HG02763 (cell line): ENCODE measurements at regions not wholly inside any gene's neighbourhood (a gene's known extent, or its start where the extent isn't known, plus 50 kb on each side); places are given as distances from the start of the nearest gene placed in this dataset.

ENCODE experiments used
- ATAC-seq: cut with Tn5 transposase; IDR thresholded peaks from one replicate; pipeline ENCODE4 v1.9.1; 2021; ENCODE audit warnings: mild to moderate bottlenecking, moderate library complexity; ENCODE audit not compliant: unreplicated experiment

DNA sequence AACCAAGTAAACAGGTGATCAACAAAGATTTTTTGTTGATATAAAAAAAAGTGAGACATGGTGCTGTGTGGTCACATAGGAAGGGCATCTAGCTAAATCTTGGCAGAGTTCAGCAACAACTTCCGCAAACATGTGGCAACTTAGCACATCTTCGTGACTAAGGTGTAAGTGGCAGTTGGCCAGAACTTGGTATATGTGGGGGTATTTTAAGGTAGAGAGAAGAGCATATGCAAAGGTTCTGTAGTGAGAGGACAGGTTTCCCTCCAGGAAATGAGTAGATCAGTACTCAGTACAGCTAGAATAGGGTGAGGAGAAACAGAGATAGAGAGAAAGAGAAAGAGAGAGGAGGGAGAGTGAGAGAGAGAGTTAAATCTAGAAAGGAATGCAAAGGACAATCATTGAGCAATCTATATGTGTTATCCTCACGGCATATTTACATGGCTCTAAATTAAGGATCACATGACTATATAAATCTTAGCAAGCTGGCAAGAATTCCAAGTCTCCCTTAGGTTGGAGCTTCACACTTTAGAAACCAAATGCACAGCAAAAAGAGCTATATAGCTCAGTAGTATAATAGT is 227.7 kb upstream of the HMGA2 start:
- ATAC-seq, result no peak

DNA sequence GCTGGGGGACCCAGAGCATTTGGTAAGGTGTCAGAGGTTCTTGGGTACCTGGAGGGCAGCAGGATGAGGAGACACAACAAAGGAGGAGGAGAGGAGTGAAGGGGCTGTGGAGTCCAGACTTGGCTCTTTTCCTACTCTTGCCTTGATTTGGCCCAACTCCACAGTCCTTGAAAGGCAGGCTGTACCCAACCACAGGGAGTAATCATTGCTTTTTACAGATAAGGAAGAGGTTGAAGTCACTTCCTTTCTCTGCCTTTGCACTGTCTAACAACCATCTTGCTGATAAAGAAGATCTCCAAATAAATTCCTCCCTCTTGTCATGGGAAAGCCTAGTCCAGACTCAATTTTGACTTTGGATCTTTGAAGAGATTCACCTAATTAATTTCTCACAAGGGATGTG is 226.8 kb upstream of the HMGA2 start:
- ATAC-seq, result no peak

DNA sequence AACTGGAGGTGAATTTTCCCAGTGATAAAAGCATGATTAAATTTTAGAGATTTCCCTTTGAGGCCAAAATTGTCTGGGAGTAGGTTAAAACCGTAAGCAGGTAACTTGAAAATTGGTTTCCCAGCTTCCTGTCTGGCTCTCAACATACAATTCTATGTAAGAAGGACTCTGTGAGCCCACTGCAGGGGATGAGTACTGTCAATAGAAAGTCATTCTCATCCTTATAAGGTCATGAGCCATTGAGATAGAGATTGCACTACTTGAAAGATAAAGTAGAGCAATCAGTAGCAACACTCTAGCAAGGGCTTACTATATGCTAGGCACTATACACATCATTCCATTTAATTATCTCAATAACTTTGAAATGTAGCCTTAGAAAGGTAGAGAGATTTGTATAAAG is 225.6 kb upstream of the HMGA2 start:
- ATAC-seq, result no peak

DNA sequence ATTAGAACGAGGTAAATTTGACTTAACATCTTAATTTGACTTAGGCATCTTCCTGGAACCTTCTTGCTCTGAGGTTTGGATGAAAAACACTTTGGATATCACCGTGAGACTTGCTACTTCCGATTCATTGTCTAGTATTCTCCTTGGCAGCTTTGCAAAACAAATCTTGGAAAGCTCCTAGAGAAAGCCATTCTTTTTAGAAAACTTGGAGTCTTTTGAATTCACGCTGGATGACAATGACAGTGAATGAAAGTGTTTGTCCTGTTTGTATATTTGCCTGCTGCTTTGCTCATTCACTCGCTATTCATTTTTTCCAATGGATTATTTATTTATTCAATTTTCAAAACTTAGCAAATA is 222.1 kb upstream of the HMGA2 start:
- no peak for ATAC-seq

DNA sequence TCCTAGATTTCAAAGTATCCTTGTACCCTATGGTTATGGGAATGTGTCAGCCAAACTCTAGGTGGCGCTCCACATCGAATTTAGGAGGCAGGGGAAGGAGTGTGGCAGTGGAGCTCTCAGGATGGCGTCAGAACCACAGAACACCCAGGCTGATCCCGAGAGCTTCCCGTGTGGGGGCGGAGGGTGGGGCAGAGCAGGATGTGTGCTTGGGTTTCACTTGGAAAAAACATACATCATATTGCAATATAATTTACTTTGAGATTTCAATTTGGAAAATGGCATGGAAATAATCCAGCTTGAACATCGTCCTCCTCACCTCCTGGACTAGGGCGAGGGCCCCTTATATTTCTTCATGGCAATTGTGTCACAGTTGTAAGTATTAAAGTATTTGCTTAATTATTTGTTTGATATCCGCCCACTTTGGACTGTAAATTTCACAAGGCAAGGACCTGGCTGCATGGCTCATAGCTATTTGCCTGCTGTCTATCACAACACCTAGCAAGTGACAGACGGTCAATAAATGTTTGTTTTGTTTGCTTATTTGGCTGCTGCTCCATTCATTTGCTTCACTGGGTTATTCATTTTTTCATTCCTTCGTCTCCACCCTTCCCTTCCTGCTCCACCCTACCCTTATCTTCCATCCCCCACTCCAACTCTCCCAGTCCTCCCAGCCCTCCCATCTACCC is 221.5 kb upstream of the HMGA2 start:
- no peak for ATAC-seq

DNA sequence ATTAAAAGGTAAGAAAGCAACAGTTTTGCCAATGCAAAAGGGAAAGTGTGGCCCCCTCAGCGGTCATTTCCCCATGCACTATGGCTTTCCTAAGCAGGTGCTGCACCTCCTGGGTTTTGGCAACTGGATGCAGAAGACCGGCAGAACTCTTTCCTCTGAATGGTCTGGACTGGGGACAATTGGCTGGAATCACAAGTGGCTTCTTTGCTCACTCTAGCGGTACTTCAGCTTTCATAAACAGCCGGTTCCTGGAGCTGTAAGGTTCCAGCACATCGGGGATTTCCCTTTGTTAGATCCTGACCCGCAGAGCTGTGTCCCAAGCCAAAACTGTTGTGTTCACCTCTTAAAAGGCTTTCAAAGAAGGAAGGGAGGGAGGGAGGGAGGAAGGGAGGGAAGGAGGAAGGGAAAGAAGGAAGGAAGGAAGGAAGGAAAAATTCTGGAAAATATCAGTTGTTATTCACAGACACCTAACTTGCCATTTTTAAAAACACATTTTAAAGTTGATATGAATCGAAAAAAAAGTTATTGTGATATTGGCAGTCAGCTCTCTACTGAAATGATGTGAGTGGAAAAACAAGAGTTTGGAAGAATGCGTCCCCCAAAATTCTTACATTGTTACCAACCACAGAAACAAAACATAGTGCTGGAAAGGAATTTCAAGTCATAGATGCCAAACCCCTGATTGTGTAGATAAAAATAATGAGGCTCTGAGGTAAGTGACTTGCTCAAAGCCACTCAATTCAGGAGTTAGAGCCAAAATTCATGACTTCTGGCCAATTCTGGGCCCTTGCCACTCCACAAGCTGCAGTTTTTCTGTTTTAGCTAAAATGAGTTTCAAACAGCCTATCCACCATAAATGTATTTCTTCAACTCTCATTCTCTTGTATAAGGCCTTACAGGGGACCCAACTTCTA is 220.6 kb upstream of the HMGA2 start:
- ATAC-seq, result no peak

DNA sequence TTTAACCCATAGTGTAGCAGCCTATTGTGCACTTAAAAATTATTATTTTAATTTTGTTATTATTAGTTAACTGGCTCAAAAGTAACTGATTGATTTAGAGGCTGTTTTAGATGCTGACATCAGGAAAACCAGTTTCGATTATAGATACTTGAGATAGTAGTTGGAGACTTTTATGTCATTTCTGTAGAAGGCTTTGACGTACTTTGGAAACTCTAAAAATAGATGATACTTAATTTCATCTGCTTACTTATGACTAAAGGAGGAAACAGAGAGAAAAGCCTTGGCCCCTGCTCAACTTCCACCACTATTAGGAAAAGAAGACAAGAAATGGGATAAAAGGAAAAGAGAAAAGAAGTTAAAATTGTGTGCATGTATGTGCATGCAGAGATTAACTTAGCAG is 219.3 kb upstream of the HMGA2 start:
- no peak for ATAC-seq

DNA sequence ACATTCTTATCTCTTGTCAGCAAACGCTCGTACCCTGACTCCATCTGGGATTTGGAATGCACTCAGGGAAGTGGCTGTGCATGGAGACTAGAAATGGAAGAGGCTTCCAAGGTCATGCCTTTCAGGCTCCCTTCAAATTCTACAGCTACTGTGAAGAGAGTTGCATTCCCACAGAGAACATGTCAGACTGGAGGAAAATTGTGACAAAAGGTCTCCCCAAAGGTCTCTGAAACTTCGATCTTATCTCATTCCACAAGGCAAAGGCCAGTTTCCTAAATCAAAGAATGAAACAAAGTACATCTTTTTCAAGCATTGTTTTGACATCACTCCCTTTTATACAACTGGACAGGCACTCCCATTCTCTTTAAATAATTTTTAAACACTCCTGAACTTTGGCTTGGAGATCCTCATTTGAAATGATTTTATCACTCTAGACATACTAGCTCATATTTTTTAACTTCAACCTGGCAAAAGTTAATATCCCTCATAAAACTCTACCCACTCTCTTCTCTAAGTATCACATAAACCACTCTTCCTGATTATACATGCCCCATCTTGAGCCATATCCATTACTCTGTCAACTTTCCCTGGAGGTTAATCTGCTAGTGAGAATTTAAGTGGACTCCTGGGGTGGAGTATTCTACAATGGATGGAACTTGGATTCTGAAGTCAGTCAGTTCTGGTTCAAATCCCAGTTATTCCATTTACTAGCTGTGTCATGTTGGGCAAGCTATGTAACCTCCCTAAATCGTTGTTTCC is 218.1 kb upstream of the HMGA2 start:
- no peak for ATAC-seq

DNA sequence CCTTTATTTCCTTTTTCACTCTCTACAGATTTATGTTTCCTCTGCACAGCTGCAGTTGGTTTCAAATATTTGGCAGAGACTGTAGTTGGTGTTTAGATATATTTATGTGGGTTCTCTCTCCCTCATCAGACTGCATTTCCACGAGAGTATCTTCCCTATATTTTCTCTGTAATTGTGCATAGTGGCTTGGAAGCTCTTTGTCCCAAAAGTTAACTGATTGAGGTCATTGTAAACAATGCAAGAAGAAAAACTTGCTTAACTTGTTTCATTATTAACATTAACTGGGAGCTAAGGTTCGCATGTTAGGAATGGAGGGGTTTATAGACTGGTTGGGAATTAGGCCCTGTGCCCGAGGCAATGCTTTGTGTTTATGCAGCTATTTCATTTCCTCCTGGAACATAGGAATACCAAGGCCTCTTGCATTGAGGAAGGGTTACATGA is 216.9 kb upstream of the HMGA2 start:
- no peak for ATAC-seq

DNA sequence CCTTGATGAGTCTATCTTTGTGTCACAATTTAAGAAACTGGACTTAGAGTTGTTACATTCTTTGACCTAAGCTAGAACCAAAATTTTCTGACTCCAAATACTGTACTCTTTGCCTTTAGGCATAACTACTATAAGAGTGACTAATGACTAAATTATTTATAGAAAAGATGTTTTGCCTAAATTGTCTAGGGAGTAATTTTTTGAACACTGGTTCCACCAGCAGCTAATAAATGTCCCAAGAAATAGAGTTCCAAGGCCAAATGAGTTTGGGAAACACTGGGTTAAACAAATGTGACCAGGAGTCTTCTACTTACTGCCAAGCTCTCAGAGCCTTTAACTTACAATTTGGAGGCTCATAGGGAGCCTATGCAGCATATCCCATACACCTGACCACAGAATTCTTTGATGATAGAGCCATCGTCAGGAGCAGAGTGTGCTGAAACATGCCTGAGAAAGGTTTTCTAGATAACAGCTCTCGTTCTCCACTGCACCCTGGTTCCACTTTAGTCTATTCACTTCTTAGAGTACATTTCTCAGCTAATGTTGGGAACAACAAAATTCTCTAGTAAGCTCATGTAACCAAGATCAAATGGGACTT is 215.9 kb upstream of the HMGA2 start:
- ATAC-seq, result no peak

DNA sequence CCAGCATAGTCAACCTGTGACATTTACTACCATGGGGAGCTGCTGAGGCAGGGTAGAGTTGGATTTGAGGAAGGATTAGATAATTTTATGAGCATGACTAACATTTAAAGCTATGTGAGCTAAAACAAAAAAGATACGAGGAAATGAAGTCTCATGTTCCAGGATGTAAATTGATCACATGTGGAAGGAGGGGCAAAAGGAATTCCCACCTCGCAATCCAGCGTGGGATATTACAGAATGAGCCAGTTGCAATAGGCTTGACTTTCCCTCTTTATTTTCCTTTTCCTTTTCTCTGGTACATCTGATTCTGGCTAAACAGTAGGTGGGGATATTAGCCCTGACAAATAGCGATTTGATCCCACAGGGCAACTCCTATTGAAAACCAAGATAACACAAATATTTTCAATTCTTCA is 214.9 kb upstream of the HMGA2 start:
- no peak for ATAC-seq

DNA sequence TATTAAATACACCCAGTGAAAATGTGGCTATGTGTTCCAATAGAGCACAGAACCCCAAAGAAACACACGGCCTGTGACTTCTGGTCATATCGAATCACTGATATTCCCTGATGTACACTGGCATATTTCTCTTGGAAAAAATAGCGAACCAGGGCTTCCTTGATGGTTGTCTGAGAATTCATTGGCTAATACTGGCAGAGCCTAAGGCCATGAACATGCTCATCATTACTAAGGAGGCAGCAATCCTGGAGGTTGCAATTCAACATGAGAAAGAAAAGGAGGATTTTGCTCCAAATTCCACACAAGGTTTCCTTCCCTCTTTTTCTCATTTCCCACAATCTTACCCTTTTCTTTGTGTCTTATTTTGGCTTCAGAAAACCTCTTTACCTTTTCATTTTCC is 212.9 kb upstream of the HMGA2 start:
- no peak for ATAC-seq

DNA sequence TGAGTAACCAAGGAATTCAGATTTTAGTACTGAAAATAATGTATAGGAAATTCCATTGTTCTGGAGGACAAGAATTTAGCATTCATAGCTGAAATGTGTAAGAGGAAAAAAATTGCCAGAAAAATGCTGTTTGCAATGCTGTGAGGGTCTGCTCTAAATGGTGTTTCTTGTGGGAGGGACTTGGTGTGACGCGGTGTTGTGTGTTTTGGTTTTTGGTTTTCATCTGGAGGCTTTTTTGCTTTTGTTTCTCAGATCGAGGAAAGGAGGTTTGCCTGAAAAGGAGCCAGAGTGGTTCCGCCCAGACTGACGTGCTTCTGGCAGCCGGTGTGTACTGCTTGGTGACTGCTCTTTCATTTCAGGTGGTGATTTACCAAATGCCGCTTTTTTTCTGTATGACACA is 211.8 kb upstream of the HMGA2 start:
- no peak for ATAC-seq

DNA sequence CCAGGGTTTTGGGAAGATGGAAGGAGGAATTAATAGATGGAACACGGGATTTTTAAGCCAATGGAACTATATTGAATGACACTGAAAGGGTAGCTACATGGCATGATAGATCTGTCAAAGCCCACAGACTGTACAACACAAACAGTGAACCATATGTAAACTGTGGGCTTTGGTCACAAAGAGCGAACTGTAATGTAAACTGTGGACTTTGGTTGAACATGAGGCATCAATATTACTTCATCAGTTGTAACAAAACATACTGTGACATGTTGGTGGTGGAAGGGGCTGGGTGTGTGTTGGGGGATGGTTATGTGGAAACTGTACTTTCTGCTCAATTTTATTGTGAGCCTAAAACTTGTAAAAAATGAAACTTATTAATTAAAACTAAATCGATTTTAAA is 210.6 kb upstream of the HMGA2 start:
- no peak for ATAC-seq

DNA sequence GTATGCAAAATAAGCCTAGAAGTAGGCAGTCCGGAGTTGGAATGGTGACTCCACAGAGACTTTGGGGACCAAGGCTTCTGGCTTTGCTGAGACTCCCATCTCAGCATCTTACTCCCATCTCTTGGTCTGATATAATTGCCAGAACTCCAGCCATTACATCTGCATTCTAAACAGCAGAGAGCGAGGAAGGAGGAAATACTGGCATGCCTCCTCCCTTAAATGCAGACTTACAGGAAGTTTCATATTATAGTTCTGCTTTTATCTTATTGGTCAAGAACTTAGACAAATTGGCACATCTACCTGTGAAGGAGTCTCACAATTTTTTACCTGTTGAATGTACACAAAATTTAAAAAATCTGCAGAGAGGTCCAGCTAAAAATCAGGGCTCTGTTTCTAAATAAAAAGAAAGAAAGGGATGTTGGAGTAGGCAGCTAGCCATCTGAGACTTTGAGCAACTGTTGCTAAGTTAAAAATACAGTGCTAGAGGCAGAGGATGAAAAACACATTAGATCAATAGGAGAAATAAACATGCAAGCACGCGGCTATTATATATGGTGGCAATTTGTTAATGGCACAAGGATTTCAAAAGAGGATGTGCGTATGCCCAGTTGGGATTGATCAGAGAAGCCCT is 209.9 kb upstream of the HMGA2 start:
- no peak for ATAC-seq

DNA sequence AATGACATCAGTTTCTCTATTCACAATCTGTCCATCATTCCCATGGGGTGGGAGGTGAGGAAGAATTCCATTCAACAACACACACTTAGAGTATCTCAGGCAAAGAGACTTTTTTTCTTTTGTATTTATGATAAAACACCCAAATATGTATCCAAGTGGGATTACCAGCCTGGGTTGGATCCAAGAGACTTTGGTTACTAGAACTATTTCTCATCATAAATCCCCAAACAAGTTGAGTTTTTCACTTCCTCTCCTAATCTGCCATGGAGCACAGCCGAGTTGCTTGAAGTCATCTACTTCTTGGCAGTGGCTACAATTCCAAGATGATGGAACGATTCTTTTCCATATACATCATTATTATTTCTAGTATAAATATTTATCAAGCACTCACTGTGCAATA is 209.2 kb upstream of the HMGA2 start:
- ATAC-seq, result no peak

DNA sequence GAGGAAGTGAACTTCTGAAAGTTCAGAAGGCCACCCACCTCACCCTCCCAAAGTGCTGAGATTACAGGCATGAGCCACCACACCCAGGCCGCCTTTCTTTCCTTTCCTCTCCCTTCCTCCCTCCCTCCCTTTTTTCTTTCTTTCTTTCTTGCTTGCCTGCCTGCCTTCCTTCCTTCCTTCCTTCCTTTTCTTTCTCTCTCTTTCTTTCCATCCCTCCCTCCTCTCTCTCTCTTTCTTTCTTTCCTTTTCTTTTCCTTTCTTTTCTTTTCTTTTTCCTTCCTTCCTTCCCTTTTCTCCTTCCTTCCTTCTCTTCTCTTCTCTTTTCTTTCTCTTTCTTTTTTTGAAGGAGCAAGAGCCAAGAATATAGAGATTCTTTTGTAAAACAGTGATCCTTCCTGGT is 208.3 kb upstream of the HMGA2 start:
- no peak for ATAC-seq

DNA sequence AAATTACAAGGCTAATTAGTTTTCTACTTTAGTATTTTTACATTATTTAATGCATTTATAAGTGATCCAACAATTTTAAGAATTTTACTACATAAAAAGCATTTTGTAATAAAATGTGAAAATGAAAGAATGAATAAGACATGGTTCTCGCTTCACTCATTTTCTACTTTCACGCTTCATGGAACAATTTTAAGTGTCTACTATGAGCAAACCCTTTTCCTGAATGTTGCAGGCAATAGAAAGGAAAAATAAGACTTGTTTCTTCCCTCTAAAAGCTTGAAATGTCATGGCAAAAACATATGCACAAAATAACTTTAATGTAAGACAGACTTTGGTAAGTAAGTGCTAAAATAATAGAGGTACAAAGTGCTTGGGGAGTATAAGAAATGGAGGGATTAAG is 205.7 kb upstream of the HMGA2 start:
- ATAC-seq, result no peak

DNA sequence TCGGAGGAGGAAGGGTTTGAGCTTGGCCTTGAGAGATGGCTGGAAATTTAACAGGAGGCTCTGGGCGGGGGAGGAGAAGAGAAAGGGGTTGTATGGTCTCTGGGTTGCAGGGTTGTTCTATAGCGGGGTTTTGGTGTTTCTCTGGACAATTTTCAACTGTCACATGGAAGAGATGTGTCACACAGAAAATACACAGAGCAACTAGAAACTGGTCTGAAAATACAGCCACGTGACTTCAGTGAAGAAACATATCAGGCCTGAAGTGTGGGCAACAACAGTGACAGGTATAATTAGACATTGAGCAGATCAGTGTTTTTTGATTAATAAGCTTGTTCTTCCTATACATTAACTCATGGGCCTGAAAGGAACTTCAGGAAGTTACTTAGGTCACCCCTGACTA is 205.3 kb upstream of the HMGA2 start:
- ATAC-seq, result no peak

DNA sequence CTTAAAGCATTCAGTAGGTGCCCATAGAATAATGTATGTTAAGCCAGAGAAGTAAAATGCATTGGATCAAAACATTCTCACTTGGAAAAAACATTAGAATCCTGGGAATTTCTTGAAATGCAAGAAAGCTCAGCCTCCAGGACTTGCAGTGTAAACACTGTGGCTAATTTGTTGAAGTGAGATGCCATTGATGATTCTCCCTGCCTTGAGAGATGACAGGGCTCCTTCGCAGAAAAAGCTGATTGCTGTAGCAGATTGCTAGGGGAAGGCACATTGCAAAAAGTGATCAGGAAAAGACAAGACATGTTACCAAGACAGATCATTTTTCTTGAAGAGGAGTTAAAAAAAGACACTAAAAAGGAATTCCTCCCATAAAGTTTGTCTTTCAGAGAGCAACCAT is 204.2 kb upstream of the HMGA2 start:
- no peak for ATAC-seq

DNA sequence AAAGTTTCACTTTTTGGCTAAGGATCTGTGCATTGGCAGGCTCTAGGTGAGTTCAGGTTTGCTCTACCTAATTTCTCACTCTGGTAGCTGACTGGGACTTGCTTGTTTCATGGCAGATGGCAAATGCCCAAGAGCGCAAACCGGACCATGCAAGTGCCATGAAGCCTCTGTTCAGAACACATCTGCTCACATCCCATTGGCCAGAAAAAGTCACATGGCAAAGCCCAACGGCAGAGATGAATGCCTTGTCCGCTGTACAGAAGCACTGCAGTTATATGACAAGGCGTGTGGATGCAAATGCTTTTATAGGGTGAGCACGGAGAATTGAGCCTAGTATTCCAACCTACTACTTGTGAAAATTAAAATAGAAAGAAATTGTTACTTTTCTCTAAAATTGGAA is 202.2 kb upstream of the HMGA2 start:
- ATAC-seq, result no peak
